HEK293 (cell line): ENCODE measurements at regions not wholly inside any gene's neighbourhood (a gene's known extent, or its start where the extent isn't known, plus 50 kb on each side); places are given as distances from the start of the nearest gene placed in this dataset.

ENCODE experiments used
- CTCF ChIP-seq: fragments of 450-650 bp; formaldehyde crosslinking; IDR thresholded peaks from 2 replicates; pipeline ENCODE4 v1.5.1; 2016; ENCODE audit warnings: missing biosample characterization, missing genetic modification characterization
- ZBTB20 ChIP-seq: fragments of 450-650 bp; formaldehyde crosslinking; IDR thresholded peaks from 2 replicates; pipeline ENCODE4 v1.5.1; 2016; ENCODE audit warnings: missing biosample characterization, missing genetic modification characterization
- ZBTB7A ChIP-seq: fragments of 450-650 bp; formaldehyde crosslinking; IDR thresholded peaks from 2 replicates; pipeline ENCODE4 v1.5.1; 2016; ENCODE audit warnings: low read depth, missing biosample characterization, missing genetic modification characterization
- ZNF157 ChIP-seq: fragments of 450-650 bp; formaldehyde crosslinking; IDR thresholded peaks from 2 replicates; pipeline ENCODE4 v1.5.1; 2016; ENCODE audit warnings: missing biosample characterization, missing genetic modification characterization
- ZNF24 ChIP-seq: fragments of 450-650 bp; formaldehyde crosslinking; IDR thresholded peaks from 2 replicates; pipeline ENCODE4 v1.5.1; 2016; ENCODE audit warnings: missing biosample characterization, missing genetic modification characterization
- ZNF701 ChIP-seq: fragments of 450-650 bp; formaldehyde crosslinking; IDR thresholded peaks from 2 replicates; pipeline ENCODE4 v1.5.1; 2016; ENCODE audit warnings: missing biosample characterization, missing genetic modification characterization
- ZNF707 ChIP-seq: fragments of 450-650 bp; formaldehyde crosslinking; IDR thresholded peaks from 2 replicates; pipeline ENCODE4 v1.5.1; 2016; ENCODE audit warnings: missing biosample characterization, missing genetic modification characterization
- ZSCAN18 ChIP-seq: fragments of 450-650 bp; formaldehyde crosslinking; IDR thresholded peaks from 2 replicates; pipeline ENCODE4 v1.5.1; 2016; ENCODE audit warnings: missing biosample characterization, missing genetic modification characterization

- no peak for TF ChIP-seq ZBTB7A (tag by site-specific recombination)
- no peak for TF ChIP-seq ZBTB20 (tag by site-specific recombination)
- no peak for TF ChIP-seq CTCF (tag by site-specific recombination)
- TF ChIP-seq ZNF157 (tag by site-specific recombination), result no peak
- TF ChIP-seq ZSCAN18 (tag by site-specific recombination), result no peak
- no peak for TF ChIP-seq ZNF701 (tag by site-specific recombination)
- TF ChIP-seq ZNF24 (tag by site-specific recombination), result no peak
- no peak for TF ChIP-seq ZNF707 (tag by site-specific recombination)
Observed at GRCh38 chr13:53105477-53105876, 76.9 kb downstream of the OLFM4 start.
